Tibial artery (tissue), 4 donors: ENCODE measurements at regions not wholly inside any gene's neighbourhood (a gene's known extent, or its start where the extent isn't known, plus 50 kb on each side); places are given as distances from the start of the nearest gene placed in this dataset.
A peak's percentile ranks its signal among the peaks of the same experiment; 100 is the strongest.

ENCODE experiments used
- DNase-seq, 2 donors: peaks; one replicate each; pipeline ENCODE4 v3.0.0-alpha.2; 2019
- H3K27ac ChIP-seq, 2 donors: fragments of 200-600 bp; sonication (generic) in 1 of 2; 1 replicate in 1 of 2; 2 replicates in 1 of 2; pipeline ENCODE4 v1.5.1; 2018 to 2019; ENCODE audit warnings: mild to moderate bottlenecking in 1 of 2
- H3K27me3 ChIP-seq, 2 donors: fragments of 200-600 bp; sonication (generic) in 1 of 2; one replicate each; pipeline versions ENCODE4 v1.5.1 to v1.6.0; 2016 to 2019
- H3K36me3 ChIP-seq, 3 donors: fragments of 200-600 bp; sonication (generic) in 2 of 3; one replicate each; pipeline ENCODE4 v1.5.1; 2016 to 2019; ENCODE audit warnings: mild to moderate bottlenecking in 2 of 3
- H3K4me1 ChIP-seq, 4 donors: fragments of 200-600 bp; sonication (generic) in 2 of 4; 1 replicate in 3 of 4; 2 replicates in 1 of 4; pipeline ENCODE4 v1.5.1; 2016 to 2019
- H3K4me3 ChIP-seq, 2 donors: fragments of 200-600 bp; sonication (generic) in 1 of 2; 1 replicate in 1 of 2; 2 replicates in 1 of 2; pipeline ENCODE4 v1.5.1; 2018 to 2019; ENCODE audit warnings: mild to moderate bottlenecking in 2 of 2
- H3K9me3 ChIP-seq, 3 donors: fragments of 200-600 bp; sonication (generic) in 1 of 3; one replicate each; pipeline ENCODE4 v1.5.1; 2016 to 2019
- CTCF ChIP-seq, 2 experiments: fragments of 200-600 bp in 1 of 2; fragments of 450-650 bp in 1 of 2; IDR thresholded peaks; one replicate each; pipeline ENCODE4 v1.5.1; 2017 to 2019; ENCODE audit warnings: antibody characterized with exemption in 2 of 2, mild to moderate bottlenecking in 1 of 2, moderate library complexity in 1 of 2
- intact Hi-C: fragments of 100-400 bp; cut with DNase I; formaldehyde crosslinking; loops from one replicate; pipeline ENCODE4 v1.15.0; 2023; ENCODE audit warnings: low total_unique reads

- no peak overlapping the region for H3K4me3 ChIP-seq
- TF ChIP-seq CTCF (IDR thresholded peaks at IDR 0.05), result no peak
- intact Hi-C loops, result loop anchor here (5.0 kb wide), 2 partner anchors 412 to 587 kb away; no protein-coding TSS in a partner anchor
- no peaks in the 10 kb centered on the region for H3K36me3 ChIP-seq
- no peak for DNase-seq
- no peak overlapping the region for H3K27ac ChIP-seq
- H3K27me3 ChIP-seq, result no peaks in the 10 kb centered on the region
- no peaks in the 10 kb centered on the region for H3K4me1 ChIP-seq
- no peaks in the 10 kb centered on the region for H3K9me3 ChIP-seq
Observed at GRCh38 chr3:17844236-17844635, 101.8 kb upstream of the TBC1D5 start.

- DNase-seq, result peak; percentile 61 to 78
- H3K36me3 ChIP-seq, result no peaks in the 10 kb centered on the region
- no peaks in the 10 kb centered on the region for H3K27me3 ChIP-seq
- no peaks in the 10 kb centered on the region for H3K4me1 ChIP-seq
- no peak overlapping the region for H3K27ac ChIP-seq
- no peaks in the 10 kb centered on the region for H3K9me3 ChIP-seq
- peak; percentile 88 to 92 for TF ChIP-seq CTCF (IDR thresholded peaks at IDR 0.05)
- no peak overlapping the region for H3K4me3 ChIP-seq
- intact Hi-C loops, result loop anchor here (5.0 kb wide), 2 partner anchors 409 to 584 kb away; no protein-coding TSS in a partner anchor
Observed at GRCh38 chr3:17841190-17841828, 98.9 kb upstream of the TBC1D5 start.

GRCh38 chr3:17840651-17841050, 98.2 kb upstream of the TBC1D5 start:
- H3K4me1 ChIP-seq, result no peaks in the 10 kb centered on the region
- no peak for TF ChIP-seq CTCF (IDR thresholded peaks at IDR 0.05)
- H3K27me3 ChIP-seq, result no peaks in the 10 kb centered on the region
- no peak for DNase-seq
- no peaks in the 10 kb centered on the region for H3K36me3 ChIP-seq
- no peaks in the 10 kb centered on the region for H3K9me3 ChIP-seq
- intact Hi-C loops, result loop anchor here (5.0 kb wide), 2 partner anchors 408 to 583 kb away; no protein-coding TSS in a partner anchor
- no peak overlapping the region for H3K4me3 ChIP-seq
- H3K27ac ChIP-seq, result no peak overlapping the region

- no peaks in the 10 kb centered on the region for H3K4me1 ChIP-seq
- H3K27ac ChIP-seq, result no peak overlapping the region
- H3K27me3 ChIP-seq, result no peaks in the 10 kb centered on the region
- no peaks in the 10 kb centered on the region for H3K9me3 ChIP-seq
- H3K4me3 ChIP-seq, result no peak overlapping the region
- no peaks in the 10 kb centered on the region for H3K36me3 ChIP-seq
- DNase-seq, result no peak
- TF ChIP-seq CTCF (IDR thresholded peaks at IDR 0.05), result no peak
- intact Hi-C loops, result loop anchor here (5.0 kb wide), 2 partner anchors 408 to 583 kb away; no protein-coding TSS in a partner anchor
Observed at GRCh38 chr3:17840126-17840525, 97.7 kb upstream of the TBC1D5 start.

GRCh38 chr3:17836919-17837318, 94.5 kb upstream of the TBC1D5 start:
- Histone ChIP-seq H3K36me3 (no peaks in the 10 kb centered on the region), H3K27me3 (no peaks in the 10 kb centered on the region), H3K4me1 (no peaks in the 10 kb centered on the region), H3K4me3 (no peak overlapping the region), H3K27ac (no peak overlapping the region), H3K9me3 (no peaks in the 10 kb centered on the region)
- DNase-seq, result no peak
- no peak for TF ChIP-seq CTCF (IDR thresholded peaks at IDR 0.05)
- intact Hi-C loops, result no loop called here
